ENCODE measurements at regions not wholly inside any gene's neighbourhood (a gene's known extent, or its start where the extent isn't known, plus 50 kb on each side); places are given as distances from the start of the nearest gene placed in this dataset.

DNA sequence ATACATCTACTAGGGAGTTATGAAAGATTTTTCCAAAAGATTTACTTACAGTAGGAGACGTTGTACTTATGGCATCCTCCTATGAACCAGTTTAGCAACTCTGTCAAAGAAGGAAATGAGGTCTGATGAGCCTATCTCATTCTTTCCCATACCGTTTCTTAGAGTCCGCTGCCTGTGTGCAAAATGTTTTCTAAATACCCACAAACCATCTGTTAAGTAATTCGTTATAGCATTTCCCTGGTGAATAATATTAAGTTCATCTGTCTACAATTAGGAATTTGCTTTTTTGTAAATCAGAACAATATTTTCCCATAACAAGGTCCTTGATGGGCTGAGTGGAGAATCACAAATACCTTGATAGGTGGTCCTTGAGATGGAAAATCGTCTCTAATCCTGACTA lies 178.8 kb upstream of the TMTC4 start:
- Histone ChIP-seq H3K14ac (ENCODE audit: insufficient read length) (no peak overlapping the region), H3K79me2 (ENCODE audit: control insufficient read depth in 1 of 2, insufficient read depth in 2 of 2, low read length in 2 of 2) (no peaks in the 10 kb centered on the region), H3K9ac (replicated peaks in 1 of 4; ENCODE audit: extremely low read depth in 1 of 4, low read depth in 3 of 4, low read length in 3 of 4) (no peak overlapping the region), H3K4me1 (replicated peaks in 1 of 4; ENCODE audit: control insufficient read depth in 3 of 4, insufficient read depth in 4 of 4, low read length in 3 of 4) (peaks cover 0 to 4% (median 0%) of the 10 kb centered on the region in 4 experiments; a peak in 3 of 7 replicates), H2BK20ac (ENCODE audit: low read length) (no peak overlapping the region), H3K4me2 (ENCODE audit: insufficient read depth in 1 of 2, low read depth in 2 of 2, low read length in 2 of 2) (no peak overlapping the region), H3K36me3 (ENCODE audit: control insufficient read depth in 2 of 4, insufficient read depth in 4 of 4, low read length in 3 of 4) (no peaks in the 10 kb centered on the region), H3K27me3 (replicated peaks in 1 of 4; ENCODE audit: control insufficient read depth in 3 of 4, extremely low read depth in 1 of 4, insufficient read depth in 3 of 4, low read length in 3 of 4) (no peaks in the 10 kb centered on the region), H4K91ac (replicated peaks; ENCODE audit: insufficient read length, low read length) (no peak overlapping the region), H2BK5ac (ENCODE audit: low read depth, low read length) (no peak overlapping the region), H2AFZ (ENCODE audit: low read length) (no peak overlapping the region), H2BK12ac (ENCODE audit: low read depth, low read length) (no peak overlapping the region), H3K9me3 (ENCODE audit: insufficient read depth in 2 of 2, low read depth in 1 of 2, low read length in 1 of 2) (0 out of 4 replicates have a peak, but pooled peaks cover 0 to 2% of the 10 kb centered on the region in 2 experiments), H2AK5ac (ENCODE audit: low read depth, low read length) (no peak overlapping the region), H3K18ac (ENCODE audit: extremely low read depth, low read length) (no peak overlapping the region), H2BK120ac (replicated peaks; ENCODE audit: low read depth, low read length) (no peak overlapping the region), H3K4ac (replicated peaks; ENCODE audit: insufficient read length, low read depth, low read length) (no peak overlapping the region), H3K23me2 (ENCODE audit: low read depth, low read length) (no peaks in the 10 kb centered on the region), H4K20me1 (replicated peaks in 1 of 2; ENCODE audit: control insufficient read depth in 1 of 2, insufficient read depth in 2 of 2, low read length in 2 of 2) (no peaks in the 10 kb centered on the region), H4K5ac (ENCODE audit: insufficient read length, low read depth, low read length) (no peak overlapping the region), H3K23ac (ENCODE audit: insufficient read length) (no peak overlapping the region), H3K4me3 (ENCODE audit: extremely low read depth in 1 of 4, insufficient read depth in 2 of 4, low read depth in 3 of 4, low read length in 4 of 4) (no peak overlapping the region), H3K79me1 (ENCODE audit: low read depth, low read length) (no peaks in the 10 kb centered on the region), H3K56ac (replicated peaks; ENCODE audit: insufficient read length, low read depth, low read length) (no peak overlapping the region), H2BK15ac (ENCODE audit: low read length) (no peak overlapping the region), H4K8ac (ENCODE audit: extremely low read depth, insufficient read depth, low read length) (no peak overlapping the region), H3K27ac (ENCODE audit: low read depth, low read length) (no peak overlapping the region)
- FAIRE-seq (no peak), DNase-seq (ENCODE audit: low read depth in 1 of 2, low spot score in 2 of 2) (no peak)
- CTCF ChIA-PET (ENCODE audit: partially characterized antibody): interaction anchor here (0.7 kb wide), 1 partner anchor 274 kb away, joined by 3 read pairs; no protein-coding TSS in a partner anchor
- 84% methylated on average over 5 of the region's 5 CpGs; no CpG with 5 or more reads in 1 of the 2 experiments for WGBS, 2 experiments (ENCODE audit: extremely low coverage in 1 of 2, insufficient coverage in 1 of 2, insufficient read length in 1 of 2, insufficient replicate concordance in 2 of 2, low coverage in 1 of 2, low lambda C conversion rate in 2 of 2, missing lambda C conversion rate in 1 of 2)
- POLR2A ChIA-PET (ENCODE audit: partially characterized antibody): no interaction called here
- TF ChIP-seq, protein P1, sequence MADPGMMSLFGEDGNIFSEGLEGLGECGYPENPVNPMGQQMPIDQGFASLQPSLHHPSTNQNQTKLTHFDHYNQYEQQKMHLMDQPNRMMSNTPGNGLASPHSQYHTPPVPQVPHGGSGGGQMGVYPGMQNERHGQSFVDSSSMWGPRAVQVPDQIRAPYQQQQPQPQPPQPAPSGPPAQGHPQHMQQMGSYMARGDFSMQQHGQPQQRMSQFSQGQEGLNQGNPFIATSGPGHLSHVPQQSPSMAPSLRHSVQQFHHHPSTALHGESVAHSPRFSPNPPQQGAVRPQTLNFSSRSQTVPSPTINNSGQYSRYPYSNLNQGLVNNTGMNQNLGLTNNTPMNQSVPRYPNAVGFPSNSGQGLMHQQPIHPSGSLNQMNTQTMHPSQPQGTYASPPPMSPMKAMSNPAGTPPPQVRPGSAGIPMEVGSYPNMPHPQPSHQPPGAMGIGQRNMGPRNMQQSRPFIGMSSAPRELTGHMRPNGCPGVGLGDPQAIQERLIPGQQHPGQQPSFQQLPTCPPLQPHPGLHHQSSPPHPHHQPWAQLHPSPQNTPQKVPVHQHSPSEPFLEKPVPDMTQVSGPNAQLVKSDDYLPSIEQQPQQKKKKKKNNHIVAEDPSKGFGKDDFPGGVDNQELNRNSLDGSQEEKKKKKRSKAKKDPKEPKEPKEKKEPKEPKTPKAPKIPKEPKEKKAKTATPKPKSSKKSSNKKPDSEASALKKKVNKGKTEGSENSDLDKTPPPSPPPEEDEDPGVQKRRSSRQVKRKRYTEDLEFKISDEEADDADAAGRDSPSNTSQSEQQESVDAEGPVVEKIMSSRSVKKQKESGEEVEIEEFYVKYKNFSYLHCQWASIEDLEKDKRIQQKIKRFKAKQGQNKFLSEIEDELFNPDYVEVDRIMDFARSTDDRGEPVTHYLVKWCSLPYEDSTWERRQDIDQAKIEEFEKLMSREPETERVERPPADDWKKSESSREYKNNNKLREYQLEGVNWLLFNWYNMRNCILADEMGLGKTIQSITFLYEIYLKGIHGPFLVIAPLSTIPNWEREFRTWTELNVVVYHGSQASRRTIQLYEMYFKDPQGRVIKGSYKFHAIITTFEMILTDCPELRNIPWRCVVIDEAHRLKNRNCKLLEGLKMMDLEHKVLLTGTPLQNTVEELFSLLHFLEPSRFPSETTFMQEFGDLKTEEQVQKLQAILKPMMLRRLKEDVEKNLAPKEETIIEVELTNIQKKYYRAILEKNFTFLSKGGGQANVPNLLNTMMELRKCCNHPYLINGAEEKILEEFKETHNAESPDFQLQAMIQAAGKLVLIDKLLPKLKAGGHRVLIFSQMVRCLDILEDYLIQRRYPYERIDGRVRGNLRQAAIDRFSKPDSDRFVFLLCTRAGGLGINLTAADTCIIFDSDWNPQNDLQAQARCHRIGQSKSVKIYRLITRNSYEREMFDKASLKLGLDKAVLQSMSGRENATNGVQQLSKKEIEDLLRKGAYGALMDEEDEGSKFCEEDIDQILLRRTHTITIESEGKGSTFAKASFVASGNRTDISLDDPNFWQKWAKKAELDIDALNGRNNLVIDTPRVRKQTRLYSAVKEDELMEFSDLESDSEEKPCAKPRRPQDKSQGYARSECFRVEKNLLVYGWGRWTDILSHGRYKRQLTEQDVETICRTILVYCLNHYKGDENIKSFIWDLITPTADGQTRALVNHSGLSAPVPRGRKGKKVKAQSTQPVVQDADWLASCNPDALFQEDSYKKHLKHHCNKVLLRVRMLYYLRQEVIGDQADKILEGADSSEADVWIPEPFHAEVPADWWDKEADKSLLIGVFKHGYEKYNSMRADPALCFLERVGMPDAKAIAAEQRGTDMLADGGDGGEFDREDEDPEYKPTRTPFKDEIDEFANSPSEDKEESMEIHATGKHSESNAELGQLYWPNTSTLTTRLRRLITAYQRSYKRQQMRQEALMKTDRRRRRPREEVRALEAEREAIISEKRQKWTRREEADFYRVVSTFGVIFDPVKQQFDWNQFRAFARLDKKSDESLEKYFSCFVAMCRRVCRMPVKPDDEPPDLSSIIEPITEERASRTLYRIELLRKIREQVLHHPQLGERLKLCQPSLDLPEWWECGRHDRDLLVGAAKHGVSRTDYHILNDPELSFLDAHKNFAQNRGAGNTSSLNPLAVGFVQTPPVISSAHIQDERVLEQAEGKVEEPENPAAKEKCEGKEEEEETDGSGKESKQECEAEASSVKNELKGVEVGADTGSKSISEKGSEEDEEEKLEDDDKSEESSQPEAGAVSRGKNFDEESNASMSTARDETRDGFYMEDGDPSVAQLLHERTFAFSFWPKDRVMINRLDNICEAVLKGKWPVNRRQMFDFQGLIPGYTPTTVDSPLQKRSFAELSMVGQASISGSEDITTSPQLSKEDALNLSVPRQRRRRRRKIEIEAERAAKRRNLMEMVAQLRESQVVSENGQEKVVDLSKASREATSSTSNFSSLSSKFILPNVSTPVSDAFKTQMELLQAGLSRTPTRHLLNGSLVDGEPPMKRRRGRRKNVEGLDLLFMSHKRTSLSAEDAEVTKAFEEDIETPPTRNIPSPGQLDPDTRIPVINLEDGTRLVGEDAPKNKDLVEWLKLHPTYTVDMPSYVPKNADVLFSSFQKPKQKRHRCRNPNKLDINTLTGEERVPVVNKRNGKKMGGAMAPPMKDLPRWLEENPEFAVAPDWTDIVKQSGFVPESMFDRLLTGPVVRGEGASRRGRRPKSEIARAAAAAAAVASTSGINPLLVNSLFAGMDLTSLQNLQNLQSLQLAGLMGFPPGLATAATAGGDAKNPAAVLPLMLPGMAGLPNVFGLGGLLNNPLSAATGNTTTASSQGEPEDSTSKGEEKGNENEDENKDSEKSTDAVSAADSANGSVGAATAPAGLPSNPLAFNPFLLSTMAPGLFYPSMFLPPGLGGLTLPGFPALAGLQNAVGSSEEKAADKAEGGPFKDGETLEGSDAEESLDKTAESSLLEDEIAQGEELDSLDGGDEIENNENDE (IDR thresholded peaks at IDR 0.05; ENCODE audit: insufficient replicate concordance, low read length): no peak
